Retinal pigment epithelial cell (primary cell): ENCODE measurements at regions not wholly inside any gene's neighbourhood (a gene's known extent, or its start where the extent isn't known, plus 50 kb on each side); places are given as distances from the start of the nearest gene placed in this dataset.
"Not testable (repeated sequence)": the region's sequence is repeated elsewhere in the genome, so short reads cannot be mapped to it uniquely, and the experiment has no call there.

Experiments used
- DNase-seq: peaks from one replicate; pipeline ENCODE4 v3.0.0-alpha.2; 2010; ENCODE audit warnings: low read depth
- H3K4me3 ChIP-seq: 2 replicates; pipeline ENCODE4 v1.5.1; 2011; ENCODE audit warnings: mild to moderate bottlenecking, low read length, control low read depth, moderate library complexity
- CTCF ChIP-seq: conservative IDR thresholded peaks from 2 replicates; pipeline ENCODE4 v1.5.1; 2011; ENCODE audit warnings: low read depth, low read length, control low read depth, inconsistent platforms

GRCh38 chr7:106755641-106756040 is 94.7 kb upstream of the CCDC71L start:
- H3K4me3 ChIP-seq: no peak overlapping the region
- TF ChIP-seq CTCF: no peak

DNA sequence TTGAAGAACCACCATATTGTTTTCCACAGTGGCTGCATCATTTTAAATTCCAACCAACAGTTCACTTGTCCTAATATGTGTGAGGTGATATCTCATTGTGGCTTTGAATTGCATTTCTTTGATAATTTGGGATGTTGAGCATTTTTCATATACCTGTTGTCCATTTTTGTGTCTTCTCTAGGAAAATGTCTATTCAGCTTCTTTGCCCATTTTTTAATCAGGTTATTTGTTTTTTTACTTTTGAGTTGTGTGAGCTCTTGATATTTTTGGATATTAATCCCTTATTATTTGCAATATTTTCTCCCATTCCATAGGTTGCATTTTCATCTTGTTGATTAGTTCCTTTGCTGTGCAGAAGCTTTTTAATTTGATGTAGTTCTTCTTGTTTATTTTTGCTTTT is 95.1 kb upstream of the CCDC71L start:
- H3K4me3 ChIP-seq: no peak overlapping the region
- no peak for TF ChIP-seq CTCF
- DNase-seq: no peak

More at GRCh38 chr7:106755641-106756040, 94.7 kb upstream of the CCDC71L start:
- no peak for DNase-seq

- H3K4me3 ChIP-seq: no peak overlapping the region
- no peak for DNase-seq
- TF ChIP-seq CTCF: no peak
Observed at GRCh38 chr7:106756884-106757283, 95.9 kb upstream of the CCDC71L start.

DNA sequence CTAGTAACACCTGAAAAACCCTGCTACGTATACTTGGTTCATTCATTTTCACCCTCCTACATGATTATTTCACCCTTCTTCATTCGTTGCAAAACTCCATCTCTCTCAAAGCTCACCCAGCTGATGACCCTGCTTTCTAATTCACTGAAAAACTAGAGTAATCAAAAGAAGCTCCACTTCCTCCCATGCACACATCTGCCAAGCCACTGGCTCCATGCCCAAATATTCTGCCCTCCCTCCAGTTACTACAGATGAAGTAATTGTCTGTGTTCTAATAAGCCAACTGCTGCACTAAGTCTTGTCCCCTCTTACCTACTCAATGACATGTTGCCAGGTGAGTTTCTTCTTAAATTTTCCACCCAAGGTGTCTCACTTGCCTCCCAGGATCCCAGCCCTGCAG is 96.9 kb upstream of the CCDC71L start:
- DNase-seq: no peak
- no peak for TF ChIP-seq CTCF
- H3K4me3 ChIP-seq: no peak overlapping the region

DNA sequence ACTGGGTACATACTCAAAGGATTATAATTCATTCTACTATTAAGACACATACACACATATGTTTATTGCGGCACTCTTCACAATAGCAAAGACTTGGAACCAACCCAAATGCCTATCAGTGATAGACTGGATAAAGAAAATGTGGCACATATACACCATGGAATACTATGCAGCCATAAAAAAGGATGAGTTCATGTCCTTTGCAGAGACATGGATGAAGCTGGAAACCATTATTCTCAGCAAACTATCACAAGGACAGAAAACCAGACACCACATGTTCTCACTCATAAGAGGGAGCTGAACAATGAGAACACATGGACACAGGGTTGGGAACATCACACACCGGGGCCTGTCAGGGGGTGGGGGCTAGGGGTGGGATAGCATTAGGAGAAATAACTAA is 101.9 kb upstream of the CCDC71L start:
- not testable (repeated sequence) for DNase-seq, H3K4me3 ChIP-seq

- no peak overlapping the region for H3K4me3 ChIP-seq
- no peak for TF ChIP-seq CTCF
- no peak for DNase-seq
Observed at GRCh38 chr7:106763717-106764116, 101.4 kb upstream of the PIK3CG start.

- no peak for DNase-seq
- TF ChIP-seq CTCF: no peak
- no peak overlapping the region for H3K4me3 ChIP-seq
Observed at GRCh38 chr7:106765727-106766355, 99.2 kb upstream of the PIK3CG start.
